NCI-H1417 (cell line): ENCODE measurements at regions not wholly inside any gene's neighbourhood (a gene's known extent, or its start where the extent isn't known, plus 50 kb on each side); places are given as distances from the start of the nearest gene placed in this dataset.
"Not testable (repeated sequence)": the region's sequence is repeated elsewhere in the genome, so short reads cannot be mapped to it uniquely, and the experiment has no call there.

ENCODE experiments used
- DNase-seq, 3 experiments: peaks; one replicate each; lab custom pipeline; 2025; lab: John Stamatoyannopoulos, UW

- no peak for DNase-seq
These were observed 51.3 kb upstream of the BOD1 start for GRCh38 chr5:173667702-173668101.

DNA sequence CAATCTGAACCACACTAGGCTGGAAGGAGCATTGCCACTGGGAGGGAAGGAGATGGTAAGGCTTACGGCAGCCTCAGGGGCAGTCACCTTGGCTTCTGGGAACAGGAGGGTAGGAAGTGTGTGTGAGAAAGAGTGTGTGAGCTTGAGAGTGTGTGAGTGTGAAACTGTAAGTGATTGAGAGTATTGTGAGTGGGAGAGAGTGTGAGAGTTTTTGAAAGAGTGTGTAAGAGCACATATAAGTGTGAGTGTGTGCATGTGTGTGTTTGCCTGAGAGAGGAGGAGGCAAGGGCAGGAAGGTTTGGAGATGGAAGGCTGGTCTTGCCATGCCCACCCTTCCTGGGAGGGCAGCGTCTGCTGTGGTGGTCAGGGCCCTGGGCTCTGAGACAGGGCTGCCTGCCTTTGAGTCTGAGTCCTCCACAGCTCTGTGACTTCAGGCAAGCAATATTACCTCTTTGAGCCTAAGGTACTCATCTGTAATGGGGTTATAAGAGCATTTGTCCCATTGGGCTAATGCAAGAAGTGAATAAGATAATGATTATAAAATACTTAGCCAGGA, 51.9 kb upstream of the BOD1 start:
- no peak for DNase-seq

GRCh38 chr5:173668910-173669309, 52.5 kb upstream of the BOD1 start:
- no peak for DNase-seq

GRCh38 chr5:173669483-173669882, 53.0 kb upstream of the BOD1 start:
- no peak for DNase-seq

GRCh38 chr5:173670130-173670651, 53.7 kb upstream of the BOD1 start:
- no peak for DNase-seq

- no peak for DNase-seq
These were observed 54.3 kb upstream of the BOD1 start for GRCh38 chr5:173670791-173671120.

GRCh38 chr5:173671121-173671949, 54.9 kb upstream of the BOD1 start:
- no peak for DNase-seq

GRCh38 chr5:173672166-173672565, 55.7 kb upstream of the BOD1 start:
- no peak for DNase-seq

DNA sequence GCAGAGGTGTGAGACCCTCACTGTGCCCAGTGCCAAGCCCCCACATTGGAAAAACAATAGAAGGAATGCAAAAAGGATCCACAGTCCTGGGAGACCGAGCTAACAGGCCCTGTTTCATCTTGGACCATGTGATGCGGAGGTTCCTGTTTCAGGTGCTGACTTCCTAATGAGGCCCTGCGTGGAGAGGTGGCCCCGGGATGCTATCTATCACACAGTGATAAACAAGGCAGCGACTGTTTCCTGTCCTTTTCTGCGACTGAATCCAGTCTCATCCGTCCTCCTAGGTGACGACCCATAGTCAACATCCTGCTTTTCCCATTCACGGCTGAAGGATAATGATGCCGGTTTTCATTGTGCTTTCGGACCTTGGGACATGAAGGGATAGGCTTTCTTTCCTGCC, 56.4 kb upstream of the BOD1 start:
- no peak for DNase-seq

GRCh38 chr5:173673295-173674101, 57.0 kb upstream of the BOD1 start:
- peak in 2 of 3 experiments; percentile 9 to 33 for DNase-seq

- DNase-seq: no peak
These were observed 59.0 kb upstream of the BOD1 start for GRCh38 chr5:173675287-173675996.

DNA sequence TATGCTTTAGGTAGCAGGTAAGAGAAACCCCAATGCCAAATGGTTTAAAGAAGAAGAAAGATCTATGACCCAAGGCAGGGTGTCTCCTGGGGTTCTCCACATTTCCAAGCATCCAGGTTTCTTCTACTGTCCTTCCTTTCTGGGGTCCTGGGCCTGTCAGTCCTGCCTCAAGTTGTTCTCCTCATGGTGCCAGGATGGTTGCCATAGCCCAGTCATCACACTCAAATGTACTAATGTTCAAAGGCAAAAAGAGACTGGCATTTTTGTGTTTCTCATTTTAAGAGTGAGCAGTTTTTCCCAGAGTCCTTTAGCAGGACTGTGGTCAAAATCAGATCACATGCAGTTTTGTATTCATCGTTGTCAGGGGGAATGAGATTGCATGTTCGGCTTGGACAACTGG, 59.9 kb upstream of the BOD1 start:
- no peak for DNase-seq

DNA sequence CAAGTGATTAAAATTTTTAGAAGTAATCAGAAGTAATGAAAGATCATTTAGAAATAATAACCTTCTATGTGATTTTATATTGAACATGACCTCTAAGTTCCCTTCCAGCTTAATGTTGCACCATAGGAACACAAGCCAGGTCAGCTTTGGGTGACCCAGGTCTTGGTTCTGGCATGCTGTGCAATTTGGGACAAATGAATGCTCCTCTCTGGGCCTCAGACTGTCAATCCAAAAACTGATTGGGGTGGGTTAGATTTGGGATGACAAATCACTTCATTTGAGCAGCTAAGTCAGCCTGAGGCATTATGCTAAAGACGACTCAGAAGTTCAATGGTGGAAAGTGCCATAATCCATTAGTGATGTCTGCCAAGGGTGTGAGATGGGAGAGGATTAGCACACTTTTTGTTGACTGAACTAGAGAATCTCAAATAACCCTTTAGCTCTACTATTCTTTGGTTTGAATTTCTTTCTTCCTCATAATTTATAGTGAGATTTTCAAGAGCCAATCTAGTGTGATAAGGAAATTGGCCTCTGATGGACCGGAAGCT, 60.7 kb upstream of the BOD1 start:
- DNase-seq: no peak

DNA sequence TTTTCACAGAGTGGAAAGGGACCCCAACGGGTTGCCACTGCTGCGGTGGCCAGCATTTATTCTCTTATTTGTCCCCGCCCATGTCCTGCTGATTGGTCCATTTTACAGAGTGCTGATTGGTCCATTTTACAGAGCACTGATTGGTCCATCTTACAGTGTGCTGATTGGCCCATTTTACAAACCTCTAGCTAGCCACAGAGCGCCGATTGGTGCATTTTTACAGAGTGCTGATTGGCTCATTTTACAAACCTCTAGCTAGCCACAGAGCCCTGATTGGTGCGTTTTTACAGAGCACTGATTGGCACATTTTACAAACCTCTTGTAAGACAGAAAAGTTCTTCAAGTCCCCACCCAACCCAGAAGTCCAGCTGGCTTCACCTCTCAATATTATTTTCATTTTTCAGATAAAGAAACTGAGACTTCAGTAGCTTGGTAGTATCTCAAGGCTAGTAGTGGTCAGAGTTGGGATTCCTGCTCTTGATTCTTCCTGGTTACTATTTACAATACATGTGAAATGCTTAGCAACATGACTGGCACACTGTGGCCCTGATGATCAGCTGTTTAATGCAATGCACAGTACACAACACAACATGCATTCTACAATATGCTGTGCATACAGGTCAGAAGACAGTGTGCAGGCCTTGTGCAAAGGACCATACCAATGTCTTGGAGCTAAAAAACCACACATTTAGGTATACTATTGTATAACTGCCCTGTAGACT, 63.6 kb upstream of the BOD1 start:
- no peak for DNase-seq

GRCh38 chr5:173680660-173681242, 64.3 kb upstream of the BOD1 start:
- no peak for DNase-seq

GRCh38 chr5:173682313-173682712, 65.9 kb upstream of the BOD1 start:
- DNase-seq: no peak

GRCh38 chr5:173684535-173684934, 68.1 kb upstream of the BOD1 start:
- DNase-seq: not testable (repeated sequence)

GRCh38 chr5:173686950-173687349, 70.5 kb upstream of the BOD1 start:
- DNase-seq: no peak

GRCh38 chr5:173688703-173689102, 72.3 kb upstream of the BOD1 start:
- DNase-seq: peak in 1 of 3 experiments; percentile 7

DNA sequence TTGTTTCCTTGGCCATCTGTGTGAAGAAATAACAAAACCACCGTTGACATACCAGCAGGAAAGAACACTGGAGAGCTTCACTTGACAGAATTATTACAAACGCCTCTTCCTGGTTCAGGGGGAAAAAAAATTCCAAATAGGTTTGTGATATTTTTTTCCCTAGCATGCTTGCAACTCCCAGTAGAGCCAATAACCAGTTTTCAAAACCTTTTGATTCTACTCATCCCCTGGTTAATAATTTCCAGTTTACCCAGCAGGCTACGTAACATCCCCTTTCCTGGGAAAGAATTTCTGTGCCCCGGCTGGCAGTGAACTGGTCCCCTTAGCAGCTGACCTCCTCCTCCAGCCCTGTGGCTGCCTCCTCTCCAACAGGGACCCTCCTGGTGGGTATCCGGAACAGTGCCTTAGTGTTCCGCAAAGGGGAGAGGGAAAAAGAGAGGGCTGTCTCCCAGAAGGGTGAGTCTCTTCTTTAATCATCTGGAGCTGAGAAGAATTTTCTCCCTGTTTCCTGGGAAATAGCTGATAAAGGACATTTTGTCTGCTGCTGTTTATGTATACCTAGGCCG, 72.8 kb upstream of the BOD1 start:
- no peak for DNase-seq
